GM23248 (cell line): ENCODE measurements at regions not wholly inside any gene's neighbourhood (a gene's known extent, or its start where the extent isn't known, plus 50 kb on each side); places are given as distances from the start of the nearest gene placed in this dataset.

Experiments
- DNase-seq: peaks from one replicate; pipeline ENCODE4 v3.0.0-alpha.2; 2015
- H2AFZ ChIP-seq: fragments of 200-600 bp; sonication (generic); 2 replicates; pipeline ENCODE4 v1.6.1; 2016; ENCODE audit warnings: antibody characterized with exemption
- H3F3A ChIP-seq: fragments of 200-600 bp; sonication (generic); 2 replicates; pipeline ENCODE4 v1.6.1; 2016; ENCODE audit warnings: mild to moderate bottlenecking, antibody characterized with exemption, mixed run types; ENCODE audit not compliant: insufficient read depth
- H3K27ac ChIP-seq: fragments of 200-600 bp; sonication (generic); 2 replicates; pipeline ENCODE4 v1.5.1; 2016; ENCODE audit warnings: mild to moderate bottlenecking
- H3K27me3 ChIP-seq: fragments of 200-600 bp; sonication (generic); replicated peaks from 2 replicates; pipeline ENCODE4 v1.6.1; 2016; ENCODE audit warnings: mild to moderate bottlenecking; ENCODE audit not compliant: insufficient read depth
- H3K36me3 ChIP-seq: fragments of 200-600 bp; sonication (generic); 2 replicates; pipeline ENCODE4 v1.6.1; 2016; ENCODE audit warnings: low read depth, mild to moderate bottlenecking
- H3K4me1 ChIP-seq: fragments of 200-600 bp; sonication (generic); 2 replicates; pipeline ENCODE4 v1.6.1; 2016; ENCODE audit warnings: mild to moderate bottlenecking; ENCODE audit not compliant: insufficient read depth
- H3K4me2 ChIP-seq: fragments of 200-600 bp; sonication (generic); one replicate; pipeline ENCODE4 v1.6.1; 2016; ENCODE audit warnings: mild to moderate bottlenecking; ENCODE audit not compliant: unreplicated experiment
- H3K4me3 ChIP-seq: fragments of 200-600 bp; sonication (generic); 2 replicates; pipeline ENCODE4 v1.5.1; 2016; ENCODE audit warnings: mild to moderate bottlenecking
- H3K79me2 ChIP-seq: fragments of 200-600 bp; sonication (generic); 2 replicates; pipeline ENCODE4 v1.6.1; 2016; ENCODE audit warnings: mild to moderate bottlenecking; ENCODE audit not compliant: insufficient read depth
- H3K9ac ChIP-seq: fragments of 200-600 bp; sonication (generic); 2 replicates; pipeline ENCODE4 v1.6.1; 2016; ENCODE audit warnings: mild to moderate bottlenecking
- H3K9me2 ChIP-seq: fragments of 200-600 bp; sonication (generic); 2 replicates; pipeline ENCODE4 v1.6.1; 2016; ENCODE audit warnings: mixed run types, mild to moderate bottlenecking, moderate library complexity; ENCODE audit not compliant: insufficient read depth
- H3K9me3 ChIP-seq: fragments of 200-600 bp; sonication (generic); one replicate; pipeline ENCODE4 v1.6.1; 2017; ENCODE audit warnings: low read depth
- H4K20me1 ChIP-seq: fragments of 200-600 bp; sonication (generic); 2 replicates; pipeline ENCODE4 v1.6.0; 2016; ENCODE audit not compliant: insufficient read depth
- EZH2 ChIP-seq: fragments of 200-600 bp; sonication (generic); IDR thresholded peaks from 2 replicates; pipeline ENCODE4 v1.6.1; 2018; ENCODE audit warnings: antibody characterized with exemption, mild to moderate bottlenecking; ENCODE audit not compliant: insufficient read depth, poor library complexity, severe bottlenecking
- EZH2phosphoT487 ChIP-seq: fragments of 200-600 bp; sonication (generic); IDR thresholded peaks from 2 replicates; pipeline ENCODE4 v1.6.1; 2018; ENCODE audit warnings: antibody characterized with exemption, moderate library complexity, mild to moderate bottlenecking, low read depth; ENCODE audit not compliant: insufficient read depth
- WGBS, 2 experiments: methylation state at CpG; one replicate each; pipeline ENCODE4 v1.1.6; 2015 to 2017; ENCODE audit warnings: low lambda C conversion rate in 2 of 2, low coverage in 1 of 2; ENCODE audit errors: missing lambda C conversion rate in 2 of 2; 5-methylcytosine and 5-hydroxymethylcytosine counted together
- in situ Hi-C: fragments of 300-500 bp; cut with MboI; formaldehyde crosslinking; loops from 2 replicates; pipeline ENCODE4 v1.15.0; 2020

GRCh38 chr6:90401933-90402830 lies 105.5 kb upstream of the BACH2 start:
- WGBS, 2 experiments = 75 to 77% methylated on average over 10 of the region's 10 CpGs
- H2AFZ ChIP-seq = no peak overlapping the region

DNA sequence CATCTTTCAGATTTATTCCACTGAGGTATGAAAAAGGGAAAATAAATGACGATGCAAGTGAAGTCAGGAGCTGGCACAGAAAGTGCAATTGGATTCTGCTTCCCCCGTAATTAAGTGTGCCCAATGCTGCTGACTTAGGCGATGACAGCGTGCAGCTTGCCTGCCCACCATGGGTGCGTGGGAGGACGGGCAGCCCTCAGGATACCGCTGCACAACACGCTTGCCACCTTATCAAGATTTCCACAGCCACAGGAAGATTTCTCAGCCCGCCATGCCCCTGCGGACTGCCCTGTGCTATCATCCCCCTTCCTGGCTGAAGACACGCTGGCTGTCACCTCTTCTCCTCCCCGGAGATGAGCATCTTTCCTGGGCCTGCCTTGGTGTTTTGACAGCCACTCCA lies 103.3 kb upstream of the BACH2 start:
- in situ Hi-C loops = loop anchor here (10.0 kb wide), 1 partner anchor 425 kb away; no protein-coding TSS in a partner anchor

More at GRCh38 chr6:90401933-90402830, 105.5 kb upstream of the BACH2 start:
- TF ChIP-seq EZH2phosphoT487 (no peak), EZH2 (no peak)
- Histone ChIP-seq H3K9me2 (no peaks in the 10 kb centered on the region), H3K9me3 (no peaks in the 10 kb centered on the region), H3K9ac (no peak overlapping the region), H3K79me2 (no peaks in the 10 kb centered on the region), H3K27ac (no peak overlapping the region), H3K27me3 (peaks cover 40% of the 10 kb centered on the region), H3K4me3 (no peak overlapping the region), H3K4me1 (no peaks in the 10 kb centered on the region), H4K20me1 (no peaks in the 10 kb centered on the region), H3K36me3 (no peaks in the 10 kb centered on the region), H3F3A (no peaks in the 10 kb centered on the region), H3K4me2 (no peak overlapping the region)
- in situ Hi-C loops = no loop called here
- DNase-seq = no peak

DNA sequence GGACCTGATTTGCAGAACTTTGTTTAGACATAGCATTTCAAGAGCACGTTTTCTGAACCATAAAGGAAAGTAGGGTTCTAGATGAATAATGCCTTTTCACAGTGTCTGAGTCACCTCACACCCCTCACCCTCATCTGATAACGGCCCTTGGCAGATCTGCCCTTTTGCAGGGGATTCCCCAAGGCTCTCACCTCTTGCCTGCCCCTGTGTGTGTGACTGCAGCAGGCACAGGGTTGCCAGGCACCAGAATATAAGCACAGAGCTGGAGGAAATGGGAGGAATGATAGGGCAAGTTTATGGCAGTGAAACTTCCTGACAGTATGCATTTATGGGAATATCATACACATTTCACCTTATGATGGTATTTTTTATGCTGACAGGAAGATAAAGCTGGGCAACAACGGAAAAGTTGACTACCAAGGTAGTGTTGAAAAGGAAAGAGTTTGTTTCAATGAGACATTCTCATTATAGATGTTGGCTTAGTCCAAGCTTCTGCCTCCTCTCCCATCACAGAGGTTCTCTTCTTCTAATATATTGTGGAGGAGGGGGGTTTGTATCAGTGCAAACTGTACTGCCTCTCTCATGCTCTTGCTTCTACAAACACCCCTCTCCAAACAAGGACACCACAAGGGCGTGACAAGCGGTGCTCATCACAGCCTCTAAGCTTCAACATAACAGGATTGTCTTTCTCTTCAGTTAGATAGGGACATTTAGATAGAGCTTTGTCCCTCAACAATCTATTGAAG lies 101.5 kb upstream of the BACH2 start:
- no peaks in the 10 kb centered on the region for H4K20me1 ChIP-seq
- WGBS, 2 experiments = 59 to 63% methylated on average over 5 of the region's 5 CpGs
- no peaks in the 10 kb centered on the region for H3K4me1 ChIP-seq
- no peak overlapping the region for H3K4me3 ChIP-seq
- DNase-seq = no peak
- H3K27ac ChIP-seq = no peak overlapping the region
- H3F3A ChIP-seq = no peaks in the 10 kb centered on the region
- H3K9me2 ChIP-seq = no peaks in the 10 kb centered on the region
- in situ Hi-C loops = loop anchor here (10.0 kb wide), 1 partner anchor 423 kb away; no protein-coding TSS in a partner anchor
- TF ChIP-seq EZH2 (no peak), EZH2phosphoT487 (no peak)
- H3K36me3 ChIP-seq = no peaks in the 10 kb centered on the region
- H2AFZ ChIP-seq = no peak overlapping the region
- no peak overlapping the region for H3K4me2 ChIP-seq
- no peak overlapping the region for H3K9ac ChIP-seq
- no peaks in the 10 kb centered on the region for H3K79me2 ChIP-seq
- peaks cover 72% of the 10 kb centered on the region for H3K27me3 ChIP-seq
- H3K9me3 ChIP-seq = no peaks in the 10 kb centered on the region

More for the DNA sequence above, 103.3 kb upstream of the BACH2 start:
- H3F3A ChIP-seq = no peaks in the 10 kb centered on the region
- H2AFZ ChIP-seq = no peak overlapping the region
- DNase-seq = no peak
- no peak overlapping the region for H3K4me3 ChIP-seq
- no peaks in the 10 kb centered on the region for H3K4me1 ChIP-seq
- no peaks in the 10 kb centered on the region for H3K9me3 ChIP-seq
- no peak overlapping the region for H3K9ac ChIP-seq
- H3K27ac ChIP-seq = no peak overlapping the region
- peaks cover 60% of the 10 kb centered on the region for H3K27me3 ChIP-seq
- H3K9me2 ChIP-seq = no peaks in the 10 kb centered on the region
- no peaks in the 10 kb centered on the region for H3K79me2 ChIP-seq
- 69 to 71% methylated on average over 12 of the region's 12 CpGs for WGBS, 2 experiments
- TF ChIP-seq EZH2 (no peak), EZH2phosphoT487 (no peak)
- H4K20me1 ChIP-seq = no peaks in the 10 kb centered on the region
- no peak overlapping the region for H3K4me2 ChIP-seq
- no peaks in the 10 kb centered on the region for H3K36me3 ChIP-seq

DNA sequence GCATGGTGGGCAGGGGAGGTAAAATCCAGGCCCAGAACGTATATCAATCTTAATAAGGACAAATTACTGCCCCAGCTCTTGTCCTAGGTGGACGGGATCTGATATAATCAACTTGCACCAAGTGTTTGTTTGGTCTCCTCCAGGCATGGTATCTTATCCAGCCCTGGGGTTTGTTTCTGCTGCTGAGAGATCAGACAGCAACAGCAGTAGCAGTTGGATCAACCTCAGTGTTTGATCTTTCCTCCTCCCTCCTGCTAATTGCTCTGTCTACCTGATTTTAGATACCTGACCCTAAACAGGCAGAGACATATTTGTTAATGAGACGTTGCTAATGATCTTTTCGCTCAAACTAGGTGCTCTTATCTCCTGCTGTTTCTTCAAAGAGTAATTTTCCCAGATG lies 100.4 kb upstream of the BACH2 start:
- TF ChIP-seq EZH2phosphoT487 (no peak), EZH2 (no peak)
- Histone ChIP-seq H3K4me1 (no peaks in the 10 kb centered on the region), H2AFZ (no peak overlapping the region), H3K27ac (no peak overlapping the region), H3F3A (no peaks in the 10 kb centered on the region), H3K9me2 (no peaks in the 10 kb centered on the region), H3K9me3 (no peaks in the 10 kb centered on the region), H3K4me3 (no peak overlapping the region), H3K27me3 (peaks cover 72% of the 10 kb centered on the region), H3K9ac (no peak overlapping the region), H4K20me1 (no peaks in the 10 kb centered on the region), H3K36me3 (no peaks in the 10 kb centered on the region), H3K79me2 (no peaks in the 10 kb centered on the region), H3K4me2 (no peak overlapping the region)
- in situ Hi-C loops = loop anchor here (10.0 kb wide), 1 partner anchor 422 kb away; no protein-coding TSS in a partner anchor
- DNase-seq = no peak
- 41 to 64% methylated on average over 4 of the region's 4 CpGs for WGBS, 2 experiments
